ENCODE measurements at regions not wholly inside any gene's neighbourhood (a gene's known extent, or its start where the extent isn't known, plus 50 kb on each side); places are given as distances from the start of the nearest gene placed in this dataset.

GRCh38 chr4:85092536-85092935 lies 126.0 kb upstream of the WDFY3 start:
- no CpG with 5 or more reads among the region's 3 CpGs for WGBS (ENCODE audit: extremely low coverage, insufficient coverage, insufficient read length)
- H3K79me2 ChIP-seq (ENCODE audit: control insufficient read depth, insufficient read depth, low read length, poor library complexity): no peaks in the 10 kb centered on the region
- no peak overlapping the region for H4K12ac ChIP-seq (ENCODE audit: low read depth, low read length)
- H3K36me3 ChIP-seq (ENCODE audit: control insufficient read depth in 1 of 2, insufficient read depth in 2 of 2, low read length in 2 of 2): no peaks in the 10 kb centered on the region
- no peak overlapping the region for H3K23ac ChIP-seq (ENCODE audit: low read length)
- no peak overlapping the region for H4K8ac ChIP-seq (ENCODE audit: low read depth, low read length)
- H3K4me2 ChIP-seq (ENCODE audit: low read length): no peak overlapping the region
- no peak overlapping the region for H3K18ac ChIP-seq (ENCODE audit: low read length)
- no peak for DNase-seq
- no peak overlapping the region for H2AK5ac ChIP-seq (ENCODE audit: low read length)
- H3K9ac ChIP-seq (ENCODE audit: low read length): no peak overlapping the region
- H3K4me1 ChIP-seq (ENCODE audit: control insufficient read depth in 1 of 2, insufficient read depth in 2 of 2, low read length in 2 of 2): no peaks in the 10 kb centered on the region
- no peak overlapping the region for H3K4me3 ChIP-seq (ENCODE audit: low read depth, low read length)
- H2BK5ac ChIP-seq (ENCODE audit: low read depth, low read length, poor library complexity): no peak overlapping the region
- no peak overlapping the region for H3K14ac ChIP-seq (ENCODE audit: low read length)
- H3K27me3 ChIP-seq (ENCODE audit: insufficient read depth, low read length): no peaks in the 10 kb centered on the region
- H2BK120ac ChIP-seq (ENCODE audit: insufficient read depth, low read length, poor library complexity): no peak overlapping the region
- no peak overlapping the region for H2BK12ac ChIP-seq (ENCODE audit: low read length)
- H3K79me1 ChIP-seq (ENCODE audit: low read length): no peaks in the 10 kb centered on the region
- no peak overlapping the region for H4K91ac ChIP-seq (ENCODE audit: low read depth, low read length)
- H2AFZ ChIP-seq (ENCODE audit: insufficient read depth, low read length, poor library complexity): no peak overlapping the region
- peaks cover 4% of the 10 kb centered on the region for H3K9me3 ChIP-seq (ENCODE audit: insufficient read depth, low read depth, low read length)
- H3K27ac ChIP-seq (ENCODE audit: low read depth, low read length): no peak overlapping the region
- H3K4ac ChIP-seq (ENCODE audit: low read depth, low read length): no peak overlapping the region

DNA sequence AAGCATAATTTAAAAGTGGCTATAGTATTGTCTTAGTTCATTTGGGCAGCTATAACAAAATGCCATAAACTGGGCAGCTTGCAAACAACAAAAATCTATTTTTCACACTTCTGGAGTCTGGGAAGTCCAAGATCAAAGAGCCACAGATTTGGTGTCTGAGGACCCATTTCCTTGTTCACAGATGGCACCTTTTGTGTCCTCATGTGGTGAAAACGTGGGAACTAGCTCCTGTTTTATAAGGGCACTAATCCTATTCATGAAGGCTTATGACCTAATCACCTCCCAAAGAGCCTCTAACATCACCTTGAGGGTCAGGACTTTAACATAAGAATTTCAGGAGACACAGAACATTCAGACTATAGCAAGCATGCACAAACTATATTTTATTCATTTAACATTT lies 126.5 kb upstream of the WDFY3 start:
- no peak overlapping the region for H3K9ac ChIP-seq (ENCODE audit: low read length)
- DNase-seq: no peak
- no peak overlapping the region for H2AK5ac ChIP-seq (ENCODE audit: low read length)
- H3K9me3 ChIP-seq (ENCODE audit: insufficient read depth, low read depth, low read length): peaks cover 4% of the 10 kb centered on the region
- no peaks in the 10 kb centered on the region for H3K79me1 ChIP-seq (ENCODE audit: low read length)
- H2BK12ac ChIP-seq (ENCODE audit: low read length): no peak overlapping the region
- H3K18ac ChIP-seq (ENCODE audit: low read length): no peak overlapping the region
- WGBS (ENCODE audit: extremely low coverage, insufficient coverage, insufficient read length): no CpG with 5 or more reads among the region's 1 CpG
- no peak overlapping the region for H4K91ac ChIP-seq (ENCODE audit: low read depth, low read length)
- no peak overlapping the region for H3K14ac ChIP-seq (ENCODE audit: low read length)
- no peak overlapping the region for H3K4me2 ChIP-seq (ENCODE audit: low read length)
- H2BK120ac ChIP-seq (ENCODE audit: insufficient read depth, low read length, poor library complexity): no peak overlapping the region
- H3K4me1 ChIP-seq (ENCODE audit: control insufficient read depth in 1 of 2, insufficient read depth in 2 of 2, low read length in 2 of 2): no peaks in the 10 kb centered on the region
- H3K4ac ChIP-seq (ENCODE audit: low read depth, low read length): no peak overlapping the region
- no peaks in the 10 kb centered on the region for H3K79me2 ChIP-seq (ENCODE audit: control insufficient read depth, insufficient read depth, low read length, poor library complexity)
- no peak overlapping the region for H3K27ac ChIP-seq (ENCODE audit: low read depth, low read length)
- H3K36me3 ChIP-seq (ENCODE audit: control insufficient read depth in 1 of 2, insufficient read depth in 2 of 2, low read length in 2 of 2): no peaks in the 10 kb centered on the region
- no peak overlapping the region for H2AFZ ChIP-seq (ENCODE audit: insufficient read depth, low read length, poor library complexity)
- no peak overlapping the region for H4K8ac ChIP-seq (ENCODE audit: low read depth, low read length)
- H3K4me3 ChIP-seq (ENCODE audit: low read depth, low read length): no peak overlapping the region
- H3K23ac ChIP-seq (ENCODE audit: low read length): no peak overlapping the region
- no peak overlapping the region for H2BK5ac ChIP-seq (ENCODE audit: low read depth, low read length, poor library complexity)
- no peak overlapping the region for H4K12ac ChIP-seq (ENCODE audit: low read depth, low read length)
- no peaks in the 10 kb centered on the region for H3K27me3 ChIP-seq (ENCODE audit: insufficient read depth, low read length)

- no peak overlapping the region for H3K23ac ChIP-seq (ENCODE audit: low read length)
- H2BK12ac ChIP-seq (ENCODE audit: low read length): no peak overlapping the region
- no CpG with 5 or more reads among the region's 1 CpG for WGBS (ENCODE audit: extremely low coverage, insufficient coverage, insufficient read length)
- H3K79me2 ChIP-seq (ENCODE audit: control insufficient read depth, insufficient read depth, low read length, poor library complexity): no peaks in the 10 kb centered on the region
- H4K8ac ChIP-seq (ENCODE audit: low read depth, low read length): no peak overlapping the region
- H3K9me3 ChIP-seq (ENCODE audit: insufficient read depth, low read depth, low read length): no peaks in the 10 kb centered on the region
- no peak overlapping the region for H4K91ac ChIP-seq (ENCODE audit: low read depth, low read length)
- H2AFZ ChIP-seq (ENCODE audit: insufficient read depth, low read length, poor library complexity): no peak overlapping the region
- no peak overlapping the region for H3K27ac ChIP-seq (ENCODE audit: low read depth, low read length)
- H3K14ac ChIP-seq (ENCODE audit: low read length): no peak overlapping the region
- H3K4me3 ChIP-seq (ENCODE audit: low read depth, low read length): no peak overlapping the region
- no peak overlapping the region for H3K9ac ChIP-seq (ENCODE audit: low read length)
- H3K36me3 ChIP-seq (ENCODE audit: control insufficient read depth in 1 of 2, insufficient read depth in 2 of 2, low read length in 2 of 2): no peaks in the 10 kb centered on the region
- no peak overlapping the region for H4K12ac ChIP-seq (ENCODE audit: low read depth, low read length)
- no peak overlapping the region for H2BK5ac ChIP-seq (ENCODE audit: low read depth, low read length, poor library complexity)
- no peak for DNase-seq
- no peak overlapping the region for H3K18ac ChIP-seq (ENCODE audit: low read length)
- H3K4me1 ChIP-seq (ENCODE audit: control insufficient read depth in 1 of 2, insufficient read depth in 2 of 2, low read length in 2 of 2): no peaks in the 10 kb centered on the region
- no peak overlapping the region for H3K4ac ChIP-seq (ENCODE audit: low read depth, low read length)
- H2BK120ac ChIP-seq (ENCODE audit: insufficient read depth, low read length, poor library complexity): no peak overlapping the region
- H3K27me3 ChIP-seq (ENCODE audit: insufficient read depth, low read length): no peaks in the 10 kb centered on the region
- H3K79me1 ChIP-seq (ENCODE audit: low read length): no peaks in the 10 kb centered on the region
- no peak overlapping the region for H3K4me2 ChIP-seq (ENCODE audit: low read length)
- H2AK5ac ChIP-seq (ENCODE audit: low read length): no peak overlapping the region
Measured at GRCh38 chr4:85094735-85095134, 128.2 kb upstream of the WDFY3 start.

GRCh38 chr4:85102606-85103005 lies 136.1 kb upstream of the WDFY3 start:
- Histone ChIP-seq H3K79me1 (ENCODE audit: low read length) (no peaks in the 10 kb centered on the region), H4K12ac (ENCODE audit: low read depth, low read length) (no peak overlapping the region), H3K18ac (ENCODE audit: low read length) (no peak overlapping the region), H3K4ac (ENCODE audit: low read depth, low read length) (no peak overlapping the region), H4K91ac (ENCODE audit: low read depth, low read length) (no peak overlapping the region), H3K79me2 (ENCODE audit: control insufficient read depth, insufficient read depth, low read length, poor library complexity) (no peaks in the 10 kb centered on the region), H2BK12ac (ENCODE audit: low read length) (no peak overlapping the region), H3K36me3 (ENCODE audit: control insufficient read depth in 1 of 2, insufficient read depth in 2 of 2, low read length in 2 of 2) (no peaks in the 10 kb centered on the region), H3K4me3 (ENCODE audit: low read depth, low read length) (no peak overlapping the region), H2AK5ac (ENCODE audit: low read length) (no peak overlapping the region), H3K4me1 (ENCODE audit: control insufficient read depth in 1 of 2, insufficient read depth in 2 of 2, low read length in 2 of 2) (no peaks in the 10 kb centered on the region), H3K23ac (ENCODE audit: low read length) (no peak overlapping the region), H2BK120ac (ENCODE audit: insufficient read depth, low read length, poor library complexity) (no peak overlapping the region), H2AFZ (ENCODE audit: insufficient read depth, low read length, poor library complexity) (no peak overlapping the region), H3K27ac (ENCODE audit: low read depth, low read length) (no peak overlapping the region), H3K9ac (ENCODE audit: low read length) (no peak overlapping the region), H4K8ac (ENCODE audit: low read depth, low read length) (no peak overlapping the region), H2BK5ac (ENCODE audit: low read depth, low read length, poor library complexity) (no peak overlapping the region), H3K4me2 (ENCODE audit: low read length) (no peak overlapping the region), H3K9me3 (ENCODE audit: insufficient read depth, low read depth, low read length) (no peaks in the 10 kb centered on the region), H3K27me3 (ENCODE audit: insufficient read depth, low read length) (no peaks in the 10 kb centered on the region), H3K14ac (ENCODE audit: low read length) (no peak overlapping the region)
- WGBS (ENCODE audit: extremely low coverage, insufficient coverage, insufficient read length): no CpG with 5 or more reads among the region's 1 CpG
- peak in 1 of 2 donors; percentile 8 for DNase-seq

All from trophoblast cell (in vitro differentiated cells and primary cell).